Breast epithelium (tissue), 3 donors: ENCODE measurements at regions not wholly inside any gene's neighbourhood (a gene's known extent, or its start where the extent isn't known, plus 50 kb on each side); places are given as distances from the start of the nearest gene placed in this dataset.

ENCODE experiments used
- CTCF ChIP-seq, 3 donors: fragments of 450-650 bp; IDR thresholded peaks; one replicate each; pipeline ENCODE4 v1.5.1; 2016 to 2017; ENCODE audit warnings: antibody characterized with exemption in 3 of 3, mild to moderate bottlenecking in 3 of 3, moderate library complexity in 3 of 3
- POLR2AphosphoS5 ChIP-seq, 3 donors: sonication (generic); formaldehyde crosslinking; IDR thresholded peaks; one replicate each; pipeline ENCODE4 v1.6.1; 2017; ENCODE audit warnings: antibody characterized with exemption in 3 of 3

- TF ChIP-seq CTCF (IDR thresholded peaks at IDR 0.05) (no peak), POLR2AphosphoS5 (IDR thresholded peaks at IDR 0.05) (no peak)
Measured at GRCh38 chr1:222283147-222283768, 264.6 kb downstream of the HHIPL2 start.
